ENCODE measurements at regions not wholly inside any gene's neighbourhood (a gene's known extent, or its start where the extent isn't known, plus 50 kb on each side); places are given as distances from the start of the nearest gene placed in this dataset.
A peak's percentile ranks its signal among the peaks of the same experiment; 100 is the strongest.

GRCh38 chr20:51196991-51197651 lies 174.2 kb upstream of the KCNG1 start:
- no peak overlapping the region for H3K4me3 Mint-ChIP-seq
- DNase-seq: no peak
- peaks cover 9% of the 10 kb centered on the region for H3K9me3 Mint-ChIP-seq
- H3K4me1 Mint-ChIP-seq: peaks cover 14% of the 10 kb centered on the region
- H3K27ac Mint-ChIP-seq: no peak overlapping the region
- peaks cover 17% of the 10 kb centered on the region for H3K27me3 Mint-ChIP-seq (ENCODE audit: low read depth, poor library complexity)
- TF ChIP-seq CTCF (IDR thresholded peaks at IDR 0.05): no peak
- no peaks in the 10 kb centered on the region for H3K36me3 Mint-ChIP-seq (ENCODE audit: low read depth)

GRCh38 chr20:51195990-51196389 lies 173.1 kb upstream of the KCNG1 start:
- Mint-ChIP-seq H3K36me3 (ENCODE audit: low read depth) (no peaks in the 10 kb centered on the region), H3K9me3 (peaks cover 9% of the 10 kb centered on the region), H3K27ac (no peak overlapping the region), H3K4me1 (peaks cover 14% of the 10 kb centered on the region), H3K4me3 (no peak overlapping the region), H3K27me3 (ENCODE audit: low read depth, poor library complexity) (peaks cover 11% of the 10 kb centered on the region)
- no peak for TF ChIP-seq CTCF (IDR thresholded peaks at IDR 0.05)
- DNase-seq: no peak

GRCh38 chr20:51195419-51195901 lies 172.6 kb upstream of the KCNG1 start:
- DNase-seq: no peak
- Mint-ChIP-seq H3K27me3 (ENCODE audit: low read depth, poor library complexity) (peaks cover 11% of the 10 kb centered on the region), H3K27ac (no peak overlapping the region), H3K9me3 (peaks cover 9% of the 10 kb centered on the region), H3K4me1 (peaks cover 14% of the 10 kb centered on the region), H3K4me3 (no peak overlapping the region), H3K36me3 (ENCODE audit: low read depth) (no peaks in the 10 kb centered on the region)
- no peak for TF ChIP-seq CTCF (IDR thresholded peaks at IDR 0.05)

DNA sequence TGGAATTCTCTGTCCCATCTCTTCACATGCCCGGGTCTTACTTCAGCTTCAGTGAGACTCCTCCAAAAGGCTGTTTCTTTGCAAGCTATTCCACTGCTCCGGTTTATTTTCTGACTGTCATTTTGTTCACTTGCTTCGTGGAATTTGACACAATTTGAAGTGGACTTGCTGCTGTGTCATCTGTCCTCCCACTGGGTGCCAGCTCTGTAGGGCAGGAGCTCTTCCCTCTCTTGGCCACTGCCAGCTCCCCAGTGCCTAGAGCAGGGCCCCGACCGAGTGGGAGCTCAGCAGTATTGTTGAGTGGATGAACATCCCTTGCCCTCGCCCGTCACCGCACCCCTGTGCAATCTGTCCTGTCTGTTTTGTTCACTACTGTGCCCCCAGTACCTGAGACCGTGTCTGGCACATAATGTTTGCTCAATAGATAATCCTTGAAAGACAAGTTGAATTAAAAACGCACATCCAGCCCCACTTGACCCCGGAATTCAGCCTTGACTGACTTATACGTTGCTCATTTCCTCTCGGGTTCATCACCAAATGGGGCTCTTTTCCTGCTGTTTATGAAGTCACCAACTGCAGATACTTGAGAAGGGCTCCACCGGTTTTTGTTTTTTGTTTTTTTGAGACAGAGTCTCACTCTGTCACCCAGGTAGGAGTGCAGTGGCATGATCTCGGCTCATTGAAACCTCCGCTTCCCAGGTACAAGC lies 170.3 kb upstream of the KCNG1 start:
- Mint-ChIP-seq H3K36me3 (ENCODE audit: low read depth) (no peaks in the 10 kb centered on the region), H3K4me1 (peaks cover 7% of the 10 kb centered on the region), H3K4me3 (no peak overlapping the region), H3K27me3 (ENCODE audit: low read depth, poor library complexity) (peaks cover 11% of the 10 kb centered on the region), H3K27ac (no peak overlapping the region), H3K9me3 (peaks cover 9% of the 10 kb centered on the region)
- TF ChIP-seq CTCF (IDR thresholded peaks at IDR 0.05): no peak
- no peak for DNase-seq

GRCh38 chr20:51190783-51191180 lies 167.9 kb upstream of the KCNG1 start:
- TF ChIP-seq CTCF (IDR thresholded peaks at IDR 0.05): no peak
- peak; percentile 27 for DNase-seq
- H3K9me3 Mint-ChIP-seq: peaks cover 9% of the 10 kb centered on the region
- H3K27ac Mint-ChIP-seq: no peak overlapping the region
- H3K4me3 Mint-ChIP-seq: no peak overlapping the region
- H3K36me3 Mint-ChIP-seq (ENCODE audit: low read depth): no peaks in the 10 kb centered on the region
- H3K27me3 Mint-ChIP-seq (ENCODE audit: low read depth, poor library complexity): peaks cover 7% of the 10 kb centered on the region
- peaks cover 7% of the 10 kb centered on the region for H3K4me1 Mint-ChIP-seq

Data from nephron progenitor cell (in vitro differentiated cells).